Spleen (tissue), 7 donors: ENCODE measurements at regions not wholly inside any gene's neighbourhood (a gene's known extent, or its start where the extent isn't known, plus 50 kb on each side); places are given as distances from the start of the nearest gene placed in this dataset.

Experiments used
- POLR2A ChIP-seq, 3 donors: fragments of 450-650 bp; IDR thresholded peaks; one replicate each; pipeline ENCODE4 v1.5.1; 2017; ENCODE audit warnings: antibody characterized with exemption in 3 of 3, mild to moderate bottlenecking in 1 of 3
- TF ChIP-seq, protein P1 (sequence below), 11 experiments: fragments of 200-600 bp in 7 of 11; fragments of 450-650 bp in 4 of 11; sonication (generic) in 4 of 11; IDR thresholded peaks in 8 of 11; conservative IDR thresholded peaks in 3 of 11; 1 replicate in 7 of 11; 2 replicates in 4 of 11; pipeline versions ENCODE4 v1.4.0 to v1.8.0; 2016 to 2021; ENCODE audit warnings: antibody characterized with exemption in 11 of 11, inconsistent platforms in 4 of 11, mild to moderate bottlenecking in 1 of 11
- donor health status: DM: no; HTN: no; CAD: no; lungs with moderate emphysema.
- donor health status: DM: no; HTN: no; CAD: no.
- donor health status: DM: no; HTN: no; CAD: no.

DNA sequence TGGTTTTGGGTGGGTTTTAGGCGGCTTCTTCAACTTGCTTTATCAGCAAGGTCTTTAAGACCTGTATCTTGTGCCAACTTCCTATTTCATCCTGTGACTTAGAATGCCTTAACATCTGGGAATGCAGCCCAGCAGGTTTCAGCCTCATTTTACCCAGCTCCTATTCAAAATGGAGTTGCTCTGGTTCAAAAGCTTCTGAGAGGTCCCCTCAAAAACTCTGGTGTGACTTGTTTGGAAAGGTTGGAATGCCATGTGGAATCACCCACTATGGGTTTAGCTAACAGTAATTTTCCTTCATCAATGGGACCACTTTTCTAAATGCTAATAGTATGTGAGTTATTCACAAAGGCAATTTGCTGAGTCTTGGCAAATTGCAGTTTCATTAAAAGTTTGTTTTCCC lies 509.4 kb upstream of the SMIM21 start:
- TF ChIP-seq, protein P1, sequence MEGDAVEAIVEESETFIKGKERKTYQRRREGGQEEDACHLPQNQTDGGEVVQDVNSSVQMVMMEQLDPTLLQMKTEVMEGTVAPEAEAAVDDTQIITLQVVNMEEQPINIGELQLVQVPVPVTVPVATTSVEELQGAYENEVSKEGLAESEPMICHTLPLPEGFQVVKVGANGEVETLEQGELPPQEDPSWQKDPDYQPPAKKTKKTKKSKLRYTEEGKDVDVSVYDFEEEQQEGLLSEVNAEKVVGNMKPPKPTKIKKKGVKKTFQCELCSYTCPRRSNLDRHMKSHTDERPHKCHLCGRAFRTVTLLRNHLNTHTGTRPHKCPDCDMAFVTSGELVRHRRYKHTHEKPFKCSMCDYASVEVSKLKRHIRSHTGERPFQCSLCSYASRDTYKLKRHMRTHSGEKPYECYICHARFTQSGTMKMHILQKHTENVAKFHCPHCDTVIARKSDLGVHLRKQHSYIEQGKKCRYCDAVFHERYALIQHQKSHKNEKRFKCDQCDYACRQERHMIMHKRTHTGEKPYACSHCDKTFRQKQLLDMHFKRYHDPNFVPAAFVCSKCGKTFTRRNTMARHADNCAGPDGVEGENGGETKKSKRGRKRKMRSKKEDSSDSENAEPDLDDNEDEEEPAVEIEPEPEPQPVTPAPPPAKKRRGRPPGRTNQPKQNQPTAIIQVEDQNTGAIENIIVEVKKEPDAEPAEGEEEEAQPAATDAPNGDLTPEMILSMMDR (IDR thresholded peaks at IDR 0.05 in 8 of 11, conservative IDR thresholded peaks at IDR 0.05 in 3 of 11): no peak
- no peak for TF ChIP-seq POLR2A (IDR thresholded peaks at IDR 0.05)
